ENCODE measurements at regions not wholly inside any gene's neighbourhood (a gene's known extent, or its start where the extent isn't known, plus 50 kb on each side); places are given as distances from the start of the nearest gene placed in this dataset.

- TF ChIP-seq CTCF (IDR thresholded peaks at IDR 0.05) (no peak), POLR2A (IDR thresholded peaks at IDR 0.05) (no peak)
Measured at GRCh38 chr12:78559886-78560285, 304.7 kb upstream of the SYT1 start.

All from suprapubic skin (tissue), 3 donors.